ENCODE measurements at regions not wholly inside any gene's neighbourhood (a gene's known extent, or its start where the extent isn't known, plus 50 kb on each side); places are given as distances from the start of the nearest gene placed in this dataset.

DNA sequence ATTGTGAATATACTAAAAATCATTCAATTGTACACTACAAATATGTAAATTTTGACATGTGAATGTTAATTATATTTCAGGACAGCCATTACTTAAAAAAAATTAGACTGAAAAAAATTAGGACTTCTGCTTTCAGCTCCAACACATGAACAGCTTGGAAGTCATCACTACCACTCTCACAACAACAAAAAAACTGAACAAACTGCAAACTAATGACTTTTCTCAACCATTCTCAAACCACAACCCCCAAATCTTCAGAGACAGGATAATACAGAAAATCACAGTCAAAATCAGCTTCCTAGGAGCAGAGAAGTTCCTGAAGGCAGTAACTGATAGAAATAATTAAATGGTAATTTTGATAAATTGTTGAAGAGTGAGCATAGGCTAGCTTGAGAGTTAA lies 686.4 kb downstream of the TLE1 start:
- TF ChIP-seq, protein P1, sequence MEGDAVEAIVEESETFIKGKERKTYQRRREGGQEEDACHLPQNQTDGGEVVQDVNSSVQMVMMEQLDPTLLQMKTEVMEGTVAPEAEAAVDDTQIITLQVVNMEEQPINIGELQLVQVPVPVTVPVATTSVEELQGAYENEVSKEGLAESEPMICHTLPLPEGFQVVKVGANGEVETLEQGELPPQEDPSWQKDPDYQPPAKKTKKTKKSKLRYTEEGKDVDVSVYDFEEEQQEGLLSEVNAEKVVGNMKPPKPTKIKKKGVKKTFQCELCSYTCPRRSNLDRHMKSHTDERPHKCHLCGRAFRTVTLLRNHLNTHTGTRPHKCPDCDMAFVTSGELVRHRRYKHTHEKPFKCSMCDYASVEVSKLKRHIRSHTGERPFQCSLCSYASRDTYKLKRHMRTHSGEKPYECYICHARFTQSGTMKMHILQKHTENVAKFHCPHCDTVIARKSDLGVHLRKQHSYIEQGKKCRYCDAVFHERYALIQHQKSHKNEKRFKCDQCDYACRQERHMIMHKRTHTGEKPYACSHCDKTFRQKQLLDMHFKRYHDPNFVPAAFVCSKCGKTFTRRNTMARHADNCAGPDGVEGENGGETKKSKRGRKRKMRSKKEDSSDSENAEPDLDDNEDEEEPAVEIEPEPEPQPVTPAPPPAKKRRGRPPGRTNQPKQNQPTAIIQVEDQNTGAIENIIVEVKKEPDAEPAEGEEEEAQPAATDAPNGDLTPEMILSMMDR (IDR thresholded peaks at IDR 0.05): no peak
- TF ChIP-seq POLR2A (IDR thresholded peaks at IDR 0.05; ENCODE audit: low read depth): no peak
- TF ChIP-seq POLR2AphosphoS5 (IDR thresholded peaks at IDR 0.05): no peak
- TF ChIP-seq EP300 (IDR thresholded peaks at IDR 0.05): no peak
